HepG2 (cell line): ENCODE measurements at regions not wholly inside any gene's neighbourhood (a gene's known extent, or its start where the extent isn't known, plus 50 kb on each side); places are given as distances from the start of the nearest gene placed in this dataset.
A peak's percentile ranks its signal among the peaks of the same experiment; 100 is the strongest.

ENCODE experiments used
- ATAC-seq: fragments of 200-7000 bp; cut with Tn5 transposase; 3 replicates; pipeline ENCODE4 v1.9.1; 2020; ENCODE audit warnings: mild to moderate bottlenecking, moderate library complexity
- BruUV-seq: library from RNA; stranded (reverse); fragments of 400-500 nt; replicated peaks from 2 replicates; lab custom pipeline; 2021; lab: Mats Ljungman, UMichigan
- CTCF ChIA-PET: fragments of 300-600 bp; formaldehyde crosslinking; extraction: SDS; loops from one replicate; lab custom pipeline; 2021; ENCODE audit warnings: low total read pairs, inconsistent platforms, low intra/inter-chr PET ratio; lab: Yijun Ruan, JAX
- POLR2A ChIA-PET: fragments of 350-600 bp; sonication (Branson Sonifier 250); formaldehyde crosslinking; loops from one replicate; lab custom pipeline; 2020; ENCODE audit warnings: antibody characterized with exemption, inconsistent platforms; lab: Yijun Ruan, JAX
- DNase-seq: peaks from one replicate; pipeline ENCODE4 v3.0.0-alpha.2; 2015; ENCODE audit warnings: low spot score
- FAIRE-seq: peaks from 3 replicates; lab custom pipeline; 2011; peaks lifted over from hg19 to GRCh38; lab: Jason Lieb, UNC
- H2AFZ ChIP-seq: one replicate; pipeline ENCODE4 v1.6.1; 2011; ENCODE audit warnings: low read length, inconsistent platforms
- H3K27ac ChIP-seq: fragments of 300-600 bp; 3 replicates; pipeline ENCODE4 v1.8.0; 2011; ENCODE audit warnings: mixed run types, mild to moderate bottlenecking, mixed read lengths, low read length, inconsistent platforms; ENCODE audit not compliant: insufficient read depth; ENCODE audit errors: extremely low read length
- H3K27me3 ChIP-seq, 2 experiments: fragments of 200-600 bp in 1 of 2; 2 replicates in 1 of 2; 3 replicates in 1 of 2; pipeline versions ENCODE4 v1.6.0 to v1.8.0; 2011; ENCODE audit warnings: low read length in 2 of 2, mild to moderate bottlenecking in 2 of 2, moderate library complexity in 2 of 2, inconsistent platforms in 1 of 2; ENCODE audit not compliant: insufficient read depth in 2 of 2, control insufficient read depth in 1 of 2
- H3K36me3 ChIP-seq, 2 experiments: fragments of 200-600 bp in 1 of 2; replicated peaks in 1 of 2; 2 replicates in 1 of 2; 3 replicates in 1 of 2; pipeline versions ENCODE4 v1.5.1 to v1.8.0; 2011; ENCODE audit warnings: low read length in 2 of 2, inconsistent platforms in 1 of 2; ENCODE audit not compliant: insufficient read depth in 2 of 2, control insufficient read depth in 1 of 2
- H3K4me1 ChIP-seq: 2 replicates; pipeline ENCODE4 v1.5.1; 2012; ENCODE audit warnings: low read length, inconsistent platforms; ENCODE audit not compliant: insufficient read depth
- H3K4me2 ChIP-seq: 2 replicates; pipeline ENCODE4 v1.6.0; 2011; ENCODE audit warnings: low read depth, low read length, inconsistent platforms
- H3K4me3 ChIP-seq, 3 experiments: fragments of 200-600 bp in 1 of 3; sonication (generic), shearing (Covaris generic) in 1 of 3; replicated peaks in 1 of 3; 2 replicates each; pipeline ENCODE4 v1.5.1; 2011 to 2016; ENCODE audit warnings: low read length in 3 of 3, inconsistent platforms in 2 of 3, low read depth in 2 of 3, mild to moderate bottlenecking in 2 of 3, control low read depth in 1 of 3, mixed read lengths in 1 of 3; ENCODE audit not compliant: insufficient read depth in 1 of 3
- H3K79me2 ChIP-seq: one replicate; pipeline ENCODE4 v1.6.1; 2011; ENCODE audit warnings: low read length, inconsistent platforms; ENCODE audit not compliant: insufficient read depth
- H3K9ac ChIP-seq: 2 replicates; pipeline ENCODE4 v1.6.0; 2011; ENCODE audit warnings: mild to moderate bottlenecking, low read depth, low read length, inconsistent platforms; ENCODE audit not compliant: insufficient read depth
- H3K9me3 ChIP-seq: 2 replicates; pipeline ENCODE4 v1.5.1; 2012; ENCODE audit warnings: mild to moderate bottlenecking, low read length
- H4K20me1 ChIP-seq: 2 replicates; pipeline ENCODE4 v1.6.0; 2011; ENCODE audit warnings: inconsistent platforms, mild to moderate bottlenecking, low read length, moderate library complexity; ENCODE audit not compliant: insufficient read depth
- CAMTA2 ChIP-seq: sonication (generic); formaldehyde crosslinking; IDR thresholded peaks from 2 replicates; pipeline ENCODE4 v1.4.0; 2020; ENCODE audit warnings: mild to moderate bottlenecking, missing genetic modification reagents, borderline replicate concordance
- HCFC1 ChIP-seq: fragments of 150-350 bp; IDR thresholded peaks from 2 replicates; pipeline ENCODE4 v1.6.1; 2014; ENCODE audit warnings: low read depth, low read length
- MAFF ChIP-seq: IDR thresholded peaks from 2 replicates; pipeline ENCODE4 v1.6.1; 2011; ENCODE audit warnings: low read depth, low read length, improper control_type of control experiment
- MAFK ChIP-seq, 2 experiments: IDR thresholded peaks in 1 of 2; conservative IDR thresholded peaks in 1 of 2; 2 replicates each; pipeline ENCODE4 v1.6.1; 2011; ENCODE audit warnings: improper control_type of control experiment in 2 of 2, low read length in 2 of 2
- NRL ChIP-seq: sonication (generic); formaldehyde crosslinking; IDR thresholded peaks from 2 replicates; pipeline ENCODE4 v1.5.0; 2020; ENCODE audit warnings: missing genetic modification reagents, mild to moderate bottlenecking, moderate library complexity, borderline replicate concordance
- PHF8 ChIP-seq: sonication (generic); formaldehyde crosslinking; IDR thresholded peaks from 2 replicates; pipeline ENCODE4 v1.5.0; 2020; ENCODE audit warnings: missing genetic modification reagents
- SMAD9 ChIP-seq: sonication (generic); formaldehyde crosslinking; IDR thresholded peaks from 2 replicates; pipeline ENCODE4 v1.5.1; 2020; ENCODE audit warnings: mild to moderate bottlenecking, missing genetic modification reagents
- ZBTB43 ChIP-seq: sonication (generic); formaldehyde crosslinking; conservative IDR thresholded peaks from 2 replicates; pipeline ENCODE4 v1.4.0; 2020; ENCODE audit warnings: missing genetic modification reagents
- WGBS: methylation state at CpG from one replicate; pipeline ENCODE4 v1.1.6; 2017; ENCODE audit warnings: low lambda C conversion rate; 5-methylcytosine and 5-hydroxymethylcytosine counted together
- in situ Hi-C: cut with HindIII; loops from 2 replicates; pipeline ENCODE4 v1.10.0; 2017; ENCODE audit warnings: low pct_unique_long_range_greater_than_20kb; ENCODE audit not compliant: extremely low pct_ligation_motif_present
- intact Hi-C: fragments of 100-400 bp; cut with micrococcal nuclease; formaldehyde crosslinking; loops from one replicate; pipeline ENCODE4 v1.10.0; 2022; ENCODE audit not compliant: unreplicated experiment

- CTCF ChIA-PET = no interaction called here
- Histone ChIP-seq H3K27me3 (no peaks in the 10 kb centered on the region), H2AFZ (no peak overlapping the region), H4K20me1 (no peaks in the 10 kb centered on the region), H3K4me3 (no peak overlapping the region), H3K27ac (no peak overlapping the region), H3K79me2 (no peaks in the 10 kb centered on the region), H3K9me3 (peaks cover 30% of the 10 kb centered on the region; the same call in 1 of the 2 replicates), H3K36me3 (no peaks in the 10 kb centered on the region), H3K4me2 (no peak overlapping the region), H3K9ac (no peak overlapping the region), H3K4me1 (no peaks in the 10 kb centered on the region)
- 52% methylated on average over 3 of the region's 3 CpGs for whole genome bisulfite sequencing
- ATAC-seq = no peak
- DNase-seq = no peak
- in situ Hi-C loops (no loop called here), intact Hi-C loops (no loop called here)
- no TSS peak for BruUV-seq
- TF ChIP-seq NRL (CRISPR knock-in tag) = no peak
- TF ChIP-seq ZBTB43 (CRISPR knock-in tag) = no peak
- TF ChIP-seq CAMTA2 (CRISPR knock-in tag) = no peak
- no peak for FAIRE-seq
- POLR2A ChIA-PET = no interaction called here
These were observed 401.5 kb upstream of the ETAA1 start for GRCh38 chr2:66995636-66996035.

GRCh38 chr2:67002618-67003371, 394.3 kb upstream of the ETAA1 start:
- H3K9ac ChIP-seq = no peak overlapping the region
- no peaks in the 10 kb centered on the region for H3K79me2 ChIP-seq
- no peaks in the 10 kb centered on the region for H4K20me1 ChIP-seq
- no peak for ATAC-seq
- ChIA-PET POLR2A (no interaction called here), CTCF (no interaction called here)
- H3K4me2 ChIP-seq = no peak overlapping the region
- TF ChIP-seq MAFK (conservative IDR thresholded peaks at IDR 0.05 in 1 of 2, IDR thresholded peaks at IDR 0.05 in 1 of 2; ENCODE audit: low read length in 2 of 2) (peak; percentile 33 to 60; a peak in 3 of 4 replicates), PHF8 (CRISPR knock-in tag) (no peak), MAFF (peak; percentile 37; the same call in 1 of the 2 replicates), SMAD9 (CRISPR knock-in tag) (no peak), HCFC1 (no peak)
- BruUV-seq = no TSS peak
- H3K9me3 ChIP-seq = peaks cover 56% of the 10 kb centered on the region
- in situ Hi-C loops = no loop called here
- no peak overlapping the region for H2AFZ ChIP-seq
- DNase-seq = no peak
- no peak for FAIRE-seq
- H3K36me3 ChIP-seq = no peaks in the 10 kb centered on the region
- no peak overlapping the region for H3K4me3 ChIP-seq
- WGBS = 39% methylated on average over 5 of the region's 5 CpGs
- intact Hi-C loops = no loop called here
- no peaks in the 10 kb centered on the region for H3K4me1 ChIP-seq
- no peaks in the 10 kb centered on the region for H3K27me3 ChIP-seq
- H3K27ac ChIP-seq = no peak overlapping the region
